ENCODE measurements at regions not wholly inside any gene's neighbourhood (a gene's known extent, or its start where the extent isn't known, plus 50 kb on each side); places are given as distances from the start of the nearest gene placed in this dataset.

DNA sequence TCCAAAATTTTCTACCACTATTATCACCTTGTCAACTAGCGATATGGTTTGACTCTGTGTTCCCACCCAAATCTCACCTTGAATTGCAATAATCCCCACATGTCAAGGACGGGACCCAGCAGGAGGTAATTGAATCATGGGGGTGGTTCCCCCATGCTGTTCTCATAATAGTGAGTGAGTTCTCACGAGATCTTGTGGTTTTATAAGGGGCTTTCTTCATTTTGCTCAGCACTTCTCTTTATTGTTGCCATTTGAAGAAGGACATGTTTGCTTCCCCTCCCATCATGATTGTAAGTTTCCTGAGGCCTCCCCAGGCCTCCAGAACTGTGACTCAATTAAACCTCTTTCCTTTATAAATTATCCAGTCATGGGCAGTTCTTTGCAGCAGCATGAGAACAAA, 73.5 kb upstream of the ZC3H12C start:
- Histone ChIP-seq H3K27me3 (ENCODE audit: insufficient read depth) (no peaks in the 10 kb centered on the region), H3K9ac (no peak overlapping the region), H4K20me1 (ENCODE audit: insufficient read depth) (no peaks in the 10 kb centered on the region), H3K4me1 (ENCODE audit: control insufficient read depth in 1 of 2, insufficient read depth in 2 of 2, low read depth in 1 of 2, low read length in 1 of 2) (peaks cover 0 to 12% of the 10 kb centered on the region in 2 experiments; a peak in 1 of 4 replicates), H3K27ac (ENCODE audit: low read depth in 2 of 2, low read length in 1 of 2) (no peak overlapping the region), H3K36me3 (replicated peaks in 1 of 2; ENCODE audit: control insufficient read depth in 1 of 2, insufficient read depth in 2 of 2, low read length in 1 of 2) (no peaks in the 10 kb centered on the region), H3F3A (replicated peaks; ENCODE audit: insufficient read depth) (no peaks in the 10 kb centered on the region), H3K4me2 (no peak overlapping the region), H3K79me2 (ENCODE audit: insufficient read depth) (no peaks in the 10 kb centered on the region), H3K4me3 (ENCODE audit: low read depth in 2 of 2, low read length in 1 of 2) (no peak overlapping the region), H3K9me3 (no peaks in the 10 kb centered on the region), H2AFZ (ENCODE audit: low read depth) (no peak overlapping the region), H3K9me2 (no peaks in the 10 kb centered on the region)
- ChIA-PET POLR2A (no interaction called here), CTCF (no interaction called here)
- TF ChIP-seq EZH2phosphoT487 (IDR thresholded peaks at IDR 0.05; ENCODE audit: borderline replicate concordance, low read depth), result no peak
- TF ChIP-seq, protein P1, sequence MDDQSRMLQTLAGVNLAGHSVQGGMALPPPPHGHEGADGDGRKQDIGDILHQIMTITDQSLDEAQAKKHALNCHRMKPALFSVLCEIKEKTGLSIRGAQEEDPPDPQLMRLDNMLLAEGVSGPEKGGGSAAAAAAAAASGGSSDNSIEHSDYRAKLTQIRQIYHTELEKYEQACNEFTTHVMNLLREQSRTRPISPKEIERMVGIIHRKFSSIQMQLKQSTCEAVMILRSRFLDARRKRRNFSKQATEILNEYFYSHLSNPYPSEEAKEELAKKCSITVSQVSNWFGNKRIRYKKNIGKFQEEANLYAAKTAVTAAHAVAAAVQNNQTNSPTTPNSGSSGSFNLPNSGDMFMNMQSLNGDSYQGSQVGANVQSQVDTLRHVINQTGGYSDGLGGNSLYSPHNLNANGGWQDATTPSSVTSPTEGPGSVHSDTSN (IDR thresholded peaks at IDR 0.05), result no peak
- TF ChIP-seq CHD2 (IDR thresholded peaks at IDR 0.05; ENCODE audit: low read length, partially characterized antibody), result no peak
- TF ChIP-seq NRF1 (IDR thresholded peaks at IDR 0.05; ENCODE audit: low read depth, low read length), result no peak
- TF ChIP-seq TAF1 (IDR thresholded peaks at IDR 0.05; ENCODE audit: borderline replicate concordance, low read depth, low read length), result no peak
- TF ChIP-seq FOXJ3 (CRISPR knock-in tag; IDR thresholded peaks at IDR 0.05), result no peak
- TF ChIP-seq, protein P2, sequence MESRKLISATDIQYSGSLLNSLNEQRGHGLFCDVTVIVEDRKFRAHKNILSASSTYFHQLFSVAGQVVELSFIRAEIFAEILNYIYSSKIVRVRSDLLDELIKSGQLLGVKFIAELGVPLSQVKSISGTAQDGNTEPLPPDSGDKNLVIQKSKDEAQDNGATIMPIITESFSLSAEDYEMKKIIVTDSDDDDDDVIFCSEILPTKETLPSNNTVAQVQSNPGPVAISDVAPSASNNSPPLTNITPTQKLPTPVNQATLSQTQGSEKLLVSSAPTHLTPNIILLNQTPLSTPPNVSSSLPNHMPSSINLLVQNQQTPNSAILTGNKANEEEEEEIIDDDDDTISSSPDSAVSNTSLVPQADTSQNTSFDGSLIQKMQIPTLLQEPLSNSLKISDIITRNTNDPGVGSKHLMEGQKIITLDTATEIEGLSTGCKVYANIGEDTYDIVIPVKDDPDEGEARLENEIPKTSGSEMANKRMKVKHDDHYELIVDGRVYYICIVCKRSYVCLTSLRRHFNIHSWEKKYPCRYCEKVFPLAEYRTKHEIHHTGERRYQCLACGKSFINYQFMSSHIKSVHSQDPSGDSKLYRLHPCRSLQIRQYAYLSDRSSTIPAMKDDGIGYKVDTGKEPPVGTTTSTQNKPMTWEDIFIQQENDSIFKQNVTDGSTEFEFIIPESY (IDR thresholded peaks at IDR 0.05; ENCODE audit: borderline replicate concordance, low read depth), result no peak
- TF ChIP-seq NFIC (IDR thresholded peaks at IDR 0.05; ENCODE audit: borderline replicate concordance), result no peak
- no peak for TF ChIP-seq MEF2A (IDR thresholded peaks at IDR 0.05; ENCODE audit: borderline replicate concordance, low read depth)
- DNase-seq, result no peak
- 48% methylated on average over 3 of the region's 3 CpGs for WGBS (ENCODE audit: low lambda C conversion rate)

DNA sequence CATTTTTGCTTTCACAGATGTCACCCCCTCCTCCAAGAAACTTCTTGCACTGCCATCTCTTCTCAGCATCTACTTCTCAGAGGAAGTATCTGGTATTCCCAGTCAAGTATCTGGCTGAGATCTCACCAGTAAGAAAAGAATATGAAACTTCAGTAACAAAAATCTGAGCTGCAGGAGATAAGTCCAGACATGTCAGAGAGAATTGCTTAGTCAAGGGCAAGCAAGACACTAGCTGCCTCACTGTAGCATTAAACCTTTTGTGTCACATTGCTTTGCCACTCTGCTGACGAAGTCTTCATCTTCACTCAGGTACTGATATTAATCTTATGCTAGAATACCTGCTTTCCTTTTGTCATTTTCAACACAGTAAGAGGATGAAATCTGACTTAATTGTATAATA, 70.6 kb upstream of the ZC3H12C start:
- no peak overlapping the region for H3K9ac ChIP-seq
- no peaks in the 10 kb centered on the region for H3F3A ChIP-seq (replicated peaks; ENCODE audit: insufficient read depth)
- no peak overlapping the region for H3K4me2 ChIP-seq
- no peaks in the 10 kb centered on the region for H3K9me2 ChIP-seq
- WGBS (ENCODE audit: low lambda C conversion rate), result 53% methylated on average over 1 of the region's 1 CpG
- DNase-seq, result no peak
- CTCF ChIA-PET, result no interaction called here
- TF ChIP-seq EP300 (IDR thresholded peaks at IDR 0.05; ENCODE audit: borderline replicate concordance in 1 of 2, low read depth in 1 of 2, low read length in 1 of 2) (no peak), FOSL2 (IDR thresholded peaks at IDR 0.05; ENCODE audit: borderline replicate concordance, low read depth) (no peak), YY1 (IDR thresholded peaks at IDR 0.05; ENCODE audit: low read depth) (no peak), NRF1 (IDR thresholded peaks at IDR 0.05; ENCODE audit: low read depth, low read length) (no peak), RFX5 (IDR thresholded peaks at IDR 0.05; ENCODE audit: low read length) (no peak), MEF2A (IDR thresholded peaks at IDR 0.05; ENCODE audit: borderline replicate concordance, low read depth) (no peak), TEAD4 (IDR thresholded peaks at IDR 0.05; ENCODE audit: borderline replicate concordance, insufficient read depth) (no peak), TCF12 (IDR thresholded peaks at IDR 0.05) (no peak)
- TF ChIP-seq, protein P3, sequence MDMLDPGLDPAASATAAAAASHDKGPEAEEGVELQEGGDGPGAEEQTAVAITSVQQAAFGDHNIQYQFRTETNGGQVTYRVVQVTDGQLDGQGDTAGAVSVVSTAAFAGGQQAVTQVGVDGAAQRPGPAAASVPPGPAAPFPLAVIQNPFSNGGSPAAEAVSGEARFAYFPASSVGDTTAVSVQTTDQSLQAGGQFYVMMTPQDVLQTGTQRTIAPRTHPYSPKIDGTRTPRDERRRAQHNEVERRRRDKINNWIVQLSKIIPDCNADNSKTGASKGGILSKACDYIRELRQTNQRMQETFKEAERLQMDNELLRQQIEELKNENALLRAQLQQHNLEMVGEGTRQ (IDR thresholded peaks at IDR 0.05; ENCODE audit: borderline replicate concordance, low read depth, low read length), result no peak
- TF ChIP-seq, protein P4, sequence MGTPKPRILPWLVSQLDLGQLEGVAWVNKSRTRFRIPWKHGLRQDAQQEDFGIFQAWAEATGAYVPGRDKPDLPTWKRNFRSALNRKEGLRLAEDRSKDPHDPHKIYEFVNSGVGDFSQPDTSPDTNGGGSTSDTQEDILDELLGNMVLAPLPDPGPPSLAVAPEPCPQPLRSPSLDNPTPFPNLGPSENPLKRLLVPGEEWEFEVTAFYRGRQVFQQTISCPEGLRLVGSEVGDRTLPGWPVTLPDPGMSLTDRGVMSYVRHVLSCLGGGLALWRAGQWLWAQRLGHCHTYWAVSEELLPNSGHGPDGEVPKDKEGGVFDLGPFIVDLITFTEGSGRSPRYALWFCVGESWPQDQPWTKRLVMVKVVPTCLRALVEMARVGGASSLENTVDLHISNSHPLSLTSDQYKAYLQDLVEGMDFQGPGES (IDR thresholded peaks at IDR 0.05; ENCODE audit: low read depth, low read length), result no peak
- TF ChIP-seq, protein P2 (IDR thresholded peaks at IDR 0.05; ENCODE audit: borderline replicate concordance, low read depth), result no peak
- TF ChIP-seq, protein P5, sequence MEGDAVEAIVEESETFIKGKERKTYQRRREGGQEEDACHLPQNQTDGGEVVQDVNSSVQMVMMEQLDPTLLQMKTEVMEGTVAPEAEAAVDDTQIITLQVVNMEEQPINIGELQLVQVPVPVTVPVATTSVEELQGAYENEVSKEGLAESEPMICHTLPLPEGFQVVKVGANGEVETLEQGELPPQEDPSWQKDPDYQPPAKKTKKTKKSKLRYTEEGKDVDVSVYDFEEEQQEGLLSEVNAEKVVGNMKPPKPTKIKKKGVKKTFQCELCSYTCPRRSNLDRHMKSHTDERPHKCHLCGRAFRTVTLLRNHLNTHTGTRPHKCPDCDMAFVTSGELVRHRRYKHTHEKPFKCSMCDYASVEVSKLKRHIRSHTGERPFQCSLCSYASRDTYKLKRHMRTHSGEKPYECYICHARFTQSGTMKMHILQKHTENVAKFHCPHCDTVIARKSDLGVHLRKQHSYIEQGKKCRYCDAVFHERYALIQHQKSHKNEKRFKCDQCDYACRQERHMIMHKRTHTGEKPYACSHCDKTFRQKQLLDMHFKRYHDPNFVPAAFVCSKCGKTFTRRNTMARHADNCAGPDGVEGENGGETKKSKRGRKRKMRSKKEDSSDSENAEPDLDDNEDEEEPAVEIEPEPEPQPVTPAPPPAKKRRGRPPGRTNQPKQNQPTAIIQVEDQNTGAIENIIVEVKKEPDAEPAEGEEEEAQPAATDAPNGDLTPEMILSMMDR (IDR thresholded peaks at IDR 0.05), result no peak
- H3K36me3 ChIP-seq (replicated peaks in 1 of 2; ENCODE audit: control insufficient read depth in 1 of 2, insufficient read depth in 2 of 2, low read length in 1 of 2), result no peaks in the 10 kb centered on the region
- H4K20me1 ChIP-seq (ENCODE audit: insufficient read depth), result no peaks in the 10 kb centered on the region
- no peak overlapping the region for H3K27ac ChIP-seq (ENCODE audit: low read depth in 2 of 2, low read length in 1 of 2)
- H3K9me3 ChIP-seq, result no peaks in the 10 kb centered on the region
- POLR2A ChIA-PET, result no interaction called here
- 0 out of 2 replicates have a peak overlapping the region, but pooled peaks have one; percentile 6 for H2AFZ ChIP-seq (ENCODE audit: low read depth)
- H3K79me2 ChIP-seq (ENCODE audit: insufficient read depth), result no peaks in the 10 kb centered on the region
- H3K4me3 ChIP-seq (ENCODE audit: low read depth in 2 of 2, low read length in 1 of 2), result no peak overlapping the region
- no peaks in the 10 kb centered on the region for H3K27me3 ChIP-seq (ENCODE audit: insufficient read depth)
- H3K4me1 ChIP-seq (ENCODE audit: control insufficient read depth in 1 of 2, insufficient read depth in 2 of 2, low read depth in 1 of 2, low read length in 1 of 2), result peaks cover 0 to 12% of the 10 kb centered on the region in 2 experiments; a peak in 1 of 4 replicates

Measured in SK-N-SH (cell line).